ENCODE measurements at regions not wholly inside any gene's neighbourhood (a gene's known extent, or its start where the extent isn't known, plus 50 kb on each side); places are given as distances from the start of the nearest gene placed in this dataset.

DNA sequence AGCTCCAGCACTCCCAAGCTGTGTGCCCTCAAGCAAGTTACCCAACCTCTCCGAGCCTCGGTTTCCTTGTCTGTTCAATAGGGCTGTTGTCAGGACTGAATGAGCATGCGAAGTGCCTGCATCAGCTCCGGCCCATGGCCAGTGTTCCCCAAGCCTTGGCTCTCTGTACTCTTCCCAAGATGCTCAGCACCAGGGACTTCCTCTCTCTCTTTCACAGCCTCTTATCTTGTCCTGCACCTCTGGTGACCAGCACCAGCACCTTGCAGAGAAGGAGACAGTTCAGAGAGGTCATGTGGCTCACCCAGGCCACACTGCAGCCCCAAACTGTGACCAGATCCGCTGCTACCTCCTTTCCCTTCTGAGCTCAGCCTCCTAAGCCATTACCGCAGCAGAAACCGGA is 120.3 kb upstream of the ANO1 start:
- no peaks in the 10 kb centered on the region for H3K36me3 ChIP-seq (ENCODE audit: control insufficient read depth in 3 of 3, insufficient read depth in 3 of 3, low read length in 3 of 3)
- H3K27ac ChIP-seq (ENCODE audit: low read depth, low read length): no peak overlapping the region
- H3K9ac ChIP-seq (ENCODE audit: low read depth in 1 of 3, low read length in 3 of 3): no peak overlapping the region
- no peaks in the 10 kb centered on the region for H3K4me1 ChIP-seq (ENCODE audit: control insufficient read depth in 3 of 3, insufficient read depth in 3 of 3, low read length in 3 of 3)
- H3K9me3 ChIP-seq (ENCODE audit: control insufficient read depth in 3 of 3, low read length in 3 of 3): no peaks in the 10 kb centered on the region
- no peak overlapping the region for H3K4me3 ChIP-seq (ENCODE audit: low read length in 3 of 3)
- H3K27me3 ChIP-seq (ENCODE audit: control insufficient read depth in 3 of 3, insufficient read depth in 3 of 3, low read length in 3 of 3): peaks cover 10 to 46% (median 36%) of the 10 kb centered on the region in 3 donors

DNA sequence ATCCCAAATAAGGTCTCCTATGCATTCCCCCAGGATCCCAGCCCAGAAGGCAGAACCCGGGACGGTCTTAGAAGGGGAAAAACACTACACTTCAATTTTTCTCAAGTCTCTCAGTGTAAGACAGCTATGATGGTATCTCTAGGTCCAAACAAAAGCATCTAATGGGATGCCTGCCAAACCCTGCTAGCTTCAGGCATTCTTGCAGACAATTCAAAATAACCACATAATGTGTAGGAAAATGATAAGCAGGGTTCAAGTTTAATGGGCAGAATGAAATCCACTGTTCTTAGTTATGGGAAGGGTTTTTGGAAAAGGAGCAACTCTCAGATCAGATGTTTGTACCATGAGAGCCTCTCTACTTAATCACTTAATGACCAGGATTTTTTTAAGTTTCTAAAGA is 119.8 kb upstream of the ANO1 start:
- no peaks in the 10 kb centered on the region for H3K4me1 ChIP-seq (ENCODE audit: control insufficient read depth in 3 of 3, insufficient read depth in 3 of 3, low read length in 3 of 3)
- H3K27me3 ChIP-seq (ENCODE audit: control insufficient read depth in 3 of 3, insufficient read depth in 3 of 3, low read length in 3 of 3): peaks cover 10 to 46% (median 34%) of the 10 kb centered on the region in 3 donors
- no peaks in the 10 kb centered on the region for H3K36me3 ChIP-seq (ENCODE audit: control insufficient read depth in 3 of 3, insufficient read depth in 3 of 3, low read length in 3 of 3)
- H3K9ac ChIP-seq (ENCODE audit: low read depth in 1 of 3, low read length in 3 of 3): no peak overlapping the region
- H3K9me3 ChIP-seq (ENCODE audit: control insufficient read depth in 3 of 3, low read length in 3 of 3): no peaks in the 10 kb centered on the region
- H3K27ac ChIP-seq (ENCODE audit: low read depth, low read length): no peak overlapping the region
- no peak overlapping the region for H3K4me3 ChIP-seq (ENCODE audit: low read length in 3 of 3)

DNA sequence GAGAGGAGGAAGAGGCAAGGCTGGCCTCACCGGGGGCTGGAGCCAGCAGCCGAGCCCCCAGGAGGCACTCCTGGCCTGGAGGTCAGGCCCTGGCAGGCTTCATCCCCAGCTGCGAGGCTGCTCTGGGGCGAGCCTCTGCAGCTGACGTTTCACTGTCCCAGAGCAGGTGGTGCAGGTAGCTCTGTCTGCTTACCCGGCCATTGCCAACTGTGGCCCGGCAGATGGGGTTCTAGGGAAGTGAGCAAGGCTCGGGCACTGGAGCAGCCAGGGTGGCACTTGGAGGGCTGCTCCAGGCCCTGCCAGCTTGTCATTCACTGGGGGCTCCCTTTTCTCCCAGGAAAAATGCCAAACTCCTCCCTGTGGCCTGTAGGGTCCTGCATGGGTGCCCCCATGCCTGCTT is 118.7 kb upstream of the ANO1 start:
- no peaks in the 10 kb centered on the region for H3K36me3 ChIP-seq (ENCODE audit: control insufficient read depth in 3 of 3, insufficient read depth in 3 of 3, low read length in 3 of 3)
- no peak overlapping the region for H3K4me3 ChIP-seq (ENCODE audit: low read length in 3 of 3)
- H3K9ac ChIP-seq (ENCODE audit: low read depth in 1 of 3, low read length in 3 of 3): no peak overlapping the region
- no peaks in the 10 kb centered on the region for H3K4me1 ChIP-seq (ENCODE audit: control insufficient read depth in 3 of 3, insufficient read depth in 3 of 3, low read length in 3 of 3)
- no peaks in the 10 kb centered on the region for H3K9me3 ChIP-seq (ENCODE audit: control insufficient read depth in 3 of 3, low read length in 3 of 3)
- no peak overlapping the region for H3K27ac ChIP-seq (ENCODE audit: low read depth, low read length)
- peaks cover 10 to 46% (median 34%) of the 10 kb centered on the region in 3 donors for H3K27me3 ChIP-seq (ENCODE audit: control insufficient read depth in 3 of 3, insufficient read depth in 3 of 3, low read length in 3 of 3)

GRCh38 chr11:69961738-69962137 is 116.4 kb upstream of the ANO1 start:
- H3K36me3 ChIP-seq (ENCODE audit: control insufficient read depth in 3 of 3, insufficient read depth in 3 of 3, low read length in 3 of 3): no peaks in the 10 kb centered on the region
- no peak overlapping the region for H3K4me3 ChIP-seq (ENCODE audit: low read length in 3 of 3)
- H3K27ac ChIP-seq (ENCODE audit: low read depth, low read length): no peak overlapping the region
- no peaks in the 10 kb centered on the region for H3K9me3 ChIP-seq (ENCODE audit: control insufficient read depth in 3 of 3, low read length in 3 of 3)
- no peaks in the 10 kb centered on the region for H3K4me1 ChIP-seq (ENCODE audit: control insufficient read depth in 3 of 3, insufficient read depth in 3 of 3, low read length in 3 of 3)
- H3K9ac ChIP-seq (ENCODE audit: low read depth in 1 of 3, low read length in 3 of 3): no peak overlapping the region
- H3K27me3 ChIP-seq (ENCODE audit: control insufficient read depth in 3 of 3, insufficient read depth in 3 of 3, low read length in 3 of 3): peaks cover 5 to 45% (median 34%) of the 10 kb centered on the region in 3 donors

DNA sequence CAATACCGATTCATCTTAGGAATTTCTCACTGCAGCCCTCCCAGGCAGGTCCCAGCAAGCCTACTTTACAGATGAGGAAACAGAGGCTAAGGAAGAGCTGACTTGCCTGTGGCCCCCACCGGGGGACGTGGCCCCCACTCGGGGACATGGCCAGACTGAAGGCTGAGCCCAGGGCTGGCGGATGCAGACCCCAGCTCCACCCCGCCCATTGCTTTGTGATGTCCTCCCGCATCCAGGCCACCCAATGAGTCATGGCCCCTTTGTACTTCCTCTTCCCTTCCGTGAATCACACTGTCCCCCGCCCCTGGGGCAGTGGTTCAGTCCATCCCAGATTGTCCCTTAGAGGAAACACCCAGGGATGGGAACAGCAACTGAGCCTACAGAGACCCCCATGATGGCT is 116.0 kb upstream of the ANO1 start:
- no peaks in the 10 kb centered on the region for H3K36me3 ChIP-seq (ENCODE audit: control insufficient read depth in 3 of 3, insufficient read depth in 3 of 3, low read length in 3 of 3)
- peaks cover 2 to 45% (median 30%) of the 10 kb centered on the region in 3 donors for H3K27me3 ChIP-seq (ENCODE audit: control insufficient read depth in 3 of 3, insufficient read depth in 3 of 3, low read length in 3 of 3)
- H3K4me1 ChIP-seq (ENCODE audit: control insufficient read depth in 3 of 3, insufficient read depth in 3 of 3, low read length in 3 of 3): no peaks in the 10 kb centered on the region
- no peaks in the 10 kb centered on the region for H3K9me3 ChIP-seq (ENCODE audit: control insufficient read depth in 3 of 3, low read length in 3 of 3)
- no peak overlapping the region for H3K4me3 ChIP-seq (ENCODE audit: low read length in 3 of 3)
- no peak overlapping the region for H3K9ac ChIP-seq (ENCODE audit: low read depth in 1 of 3, low read length in 3 of 3)
- no peak overlapping the region for H3K27ac ChIP-seq (ENCODE audit: low read depth, low read length)

DNA sequence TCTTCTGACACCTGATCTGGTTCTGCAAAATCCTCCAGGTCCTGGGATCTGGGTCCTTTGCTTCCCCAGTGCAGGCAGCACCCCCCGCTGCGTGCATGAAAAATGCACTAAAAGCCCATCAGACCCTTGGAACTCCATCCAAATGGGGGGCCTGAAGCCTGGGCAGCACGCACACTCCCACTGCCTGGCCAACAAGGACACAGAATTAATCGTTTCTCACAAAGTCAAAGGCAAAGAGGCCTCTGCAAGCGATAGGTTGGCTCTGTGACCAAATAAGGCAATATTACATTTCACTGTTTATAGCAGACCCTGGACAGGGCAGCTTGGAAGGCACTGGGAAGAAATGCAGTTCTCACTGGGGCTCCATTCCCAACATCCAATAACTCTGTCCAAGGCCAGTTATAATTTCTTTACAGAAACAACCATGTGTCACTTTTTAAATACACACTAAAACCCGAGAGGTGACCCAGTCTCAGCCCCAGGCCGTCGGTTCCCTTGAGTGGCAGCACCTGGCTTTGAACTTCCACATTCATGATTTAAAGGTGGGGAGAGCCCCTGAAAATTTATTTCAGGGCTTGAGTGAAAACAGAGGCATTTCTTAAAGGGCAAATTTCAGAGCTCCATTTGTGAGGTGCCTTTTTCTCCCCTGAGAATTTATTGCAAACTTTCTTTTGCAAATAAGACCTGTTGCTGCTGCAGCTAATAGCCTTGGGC is 114.4 kb upstream of the ANO1 start:
- Histone ChIP-seq H3K9ac (ENCODE audit: low read depth in 1 of 3, low read length in 3 of 3) (no peak overlapping the region), H3K27me3 (ENCODE audit: control insufficient read depth in 3 of 3, insufficient read depth in 3 of 3, low read length in 3 of 3) (peaks cover 8 to 37% (median 34%) of the 10 kb centered on the region in 3 donors), H3K4me1 (ENCODE audit: control insufficient read depth in 3 of 3, insufficient read depth in 3 of 3, low read length in 3 of 3) (no peaks in the 10 kb centered on the region), H3K36me3 (ENCODE audit: control insufficient read depth in 3 of 3, insufficient read depth in 3 of 3, low read length in 3 of 3) (no peaks in the 10 kb centered on the region), H3K4me3 (ENCODE audit: low read length in 3 of 3) (no peak overlapping the region), H3K27ac (ENCODE audit: low read depth, low read length) (no peak overlapping the region), H3K9me3 (ENCODE audit: control insufficient read depth in 3 of 3, low read length in 3 of 3) (no peaks in the 10 kb centered on the region)

GRCh38 chr11:69964247-69964643 is 113.9 kb upstream of the ANO1 start:
- no peaks in the 10 kb centered on the region for H3K36me3 ChIP-seq (ENCODE audit: control insufficient read depth in 3 of 3, insufficient read depth in 3 of 3, low read length in 3 of 3)
- H3K27me3 ChIP-seq (ENCODE audit: control insufficient read depth in 3 of 3, insufficient read depth in 3 of 3, low read length in 3 of 3): peaks cover 11 to 38% (median 34%) of the 10 kb centered on the region in 3 donors
- H3K9ac ChIP-seq (ENCODE audit: low read depth in 1 of 3, low read length in 3 of 3): no peak overlapping the region
- no peak overlapping the region for H3K27ac ChIP-seq (ENCODE audit: low read depth, low read length)
- no peaks in the 10 kb centered on the region for H3K9me3 ChIP-seq (ENCODE audit: control insufficient read depth in 3 of 3, low read length in 3 of 3)
- no peak overlapping the region for H3K4me3 ChIP-seq (ENCODE audit: low read length in 3 of 3)
- H3K4me1 ChIP-seq (ENCODE audit: control insufficient read depth in 3 of 3, insufficient read depth in 3 of 3, low read length in 3 of 3): peaks cover 0 to 2% (median 0%) of the 10 kb centered on the region in 3 donors

- Histone ChIP-seq H3K4me1 (ENCODE audit: control insufficient read depth in 3 of 3, insufficient read depth in 3 of 3, low read length in 3 of 3) (peaks cover 0 to 2% (median 0%) of the 10 kb centered on the region in 3 donors), H3K4me3 (ENCODE audit: low read length in 3 of 3) (no peak overlapping the region), H3K9me3 (ENCODE audit: control insufficient read depth in 3 of 3, low read length in 3 of 3) (no peaks in the 10 kb centered on the region), H3K36me3 (ENCODE audit: control insufficient read depth in 3 of 3, insufficient read depth in 3 of 3, low read length in 3 of 3) (no peaks in the 10 kb centered on the region), H3K9ac (ENCODE audit: low read depth in 1 of 3, low read length in 3 of 3) (no peak overlapping the region), H3K27me3 (ENCODE audit: control insufficient read depth in 3 of 3, insufficient read depth in 3 of 3, low read length in 3 of 3) (peaks cover 17 to 29% (median 26%) of the 10 kb centered on the region in 3 donors), H3K27ac (ENCODE audit: low read depth, low read length) (no peak overlapping the region)
Measured at GRCh38 chr11:69965821-69966582, 112.1 kb upstream of the ANO1 start.

DNA sequence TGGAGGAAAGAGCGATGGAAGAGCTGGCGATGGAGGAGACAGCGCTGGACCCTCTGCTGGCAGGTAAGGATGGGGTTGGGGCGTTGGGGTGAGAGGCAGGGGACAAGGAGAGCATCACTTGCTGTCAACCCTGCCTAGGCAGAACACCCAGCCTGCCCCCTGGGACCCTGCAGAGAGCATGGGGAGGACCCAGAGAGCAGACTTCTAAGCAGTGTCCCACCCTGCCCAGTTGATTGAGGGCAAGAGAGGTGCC is 111.6 kb upstream of the ANO1 start:
- no peak overlapping the region for H3K4me3 ChIP-seq (ENCODE audit: low read length in 3 of 3)
- H3K4me1 ChIP-seq (ENCODE audit: control insufficient read depth in 3 of 3, insufficient read depth in 3 of 3, low read length in 3 of 3): peaks cover 0 to 2% (median 0%) of the 10 kb centered on the region in 3 donors
- no peaks in the 10 kb centered on the region for H3K9me3 ChIP-seq (ENCODE audit: control insufficient read depth in 3 of 3, low read length in 3 of 3)
- H3K36me3 ChIP-seq (ENCODE audit: control insufficient read depth in 3 of 3, insufficient read depth in 3 of 3, low read length in 3 of 3): no peaks in the 10 kb centered on the region
- peaks cover 17 to 29% (median 24%) of the 10 kb centered on the region in 3 donors for H3K27me3 ChIP-seq (ENCODE audit: control insufficient read depth in 3 of 3, insufficient read depth in 3 of 3, low read length in 3 of 3)
- no peak overlapping the region for H3K9ac ChIP-seq (ENCODE audit: low read depth in 1 of 3, low read length in 3 of 3)
- H3K27ac ChIP-seq (ENCODE audit: low read depth, low read length): no peak overlapping the region

- Histone ChIP-seq H3K4me3 (ENCODE audit: low read length in 3 of 3) (no peak overlapping the region), H3K9ac (ENCODE audit: low read depth in 1 of 3, low read length in 3 of 3) (no peak overlapping the region), H3K36me3 (ENCODE audit: control insufficient read depth in 3 of 3, insufficient read depth in 3 of 3, low read length in 3 of 3) (no peaks in the 10 kb centered on the region), H3K27ac (ENCODE audit: low read depth, low read length) (no peak overlapping the region), H3K9me3 (ENCODE audit: control insufficient read depth in 3 of 3, low read length in 3 of 3) (no peaks in the 10 kb centered on the region), H3K4me1 (ENCODE audit: control insufficient read depth in 3 of 3, insufficient read depth in 3 of 3, low read length in 3 of 3) (peaks cover 0 to 2% (median 0%) of the 10 kb centered on the region in 3 donors), H3K27me3 (ENCODE audit: control insufficient read depth in 3 of 3, insufficient read depth in 3 of 3, low read length in 3 of 3) (peaks cover 17 to 28% (median 21%) of the 10 kb centered on the region in 3 donors)
Measured at GRCh38 chr11:69966910-69967483, 111.1 kb upstream of the ANO1 start.
